B cell (primary cell): ENCODE measurements at regions not wholly inside any gene's neighbourhood (a gene's known extent, or its start where the extent isn't known, plus 50 kb on each side); places are given as distances from the start of the nearest gene placed in this dataset.

Source experiments
- ATAC-seq: fragments of 200-7000 bp; cut with Tn5 transposase; one replicate; pipeline ENCODE4 v1.10.0; 2021; ENCODE audit warnings: low read depth, mild to moderate bottlenecking, moderate number of reproducible peaks, moderate library complexity
- CTCF ChIA-PET: fragments of 350-600 bp; sonication (Branson Sonifier 250); formaldehyde crosslinking; loops from one replicate; lab custom pipeline; 2021; ENCODE audit warnings: antibody characterized with exemption, inconsistent platforms; lab: Charles Lee
- POLR2A ChIA-PET: fragments of 350-600 bp; sonication (Branson Sonifier 250); formaldehyde crosslinking; loops from one replicate; lab custom pipeline; 2021; ENCODE audit warnings: antibody characterized with exemption; lab: Charles Lee
- DNase-seq: peaks from one replicate; pipeline ENCODE4 v3.0.0; 2013
- H2AFZ ChIP-seq: 2 replicates; pipeline ENCODE4 v1.6.1; 2012; ENCODE audit warnings: mild to moderate bottlenecking, low read depth, low read length; ENCODE audit not compliant: insufficient read depth, poor library complexity, severe bottlenecking
- H3K27ac ChIP-seq, 2 donors: 1 replicate in 1 of 2; 2 replicates in 1 of 2; pipeline ENCODE4 v1.5.1; 2012 to 2013; ENCODE audit warnings: low read length in 2 of 2, mild to moderate bottlenecking in 2 of 2, moderate library complexity in 1 of 2
- H3K27me3 ChIP-seq, 4 experiments: fragments of 200-600 bp in 1 of 4; sonication (generic) in 1 of 4; replicated peaks in 1 of 4; 1 replicate in 2 of 4; 2 replicates in 2 of 4; pipeline versions ENCODE4 v1.6.1 to v1.7.0; 2013 to 2016; ENCODE audit warnings: low read length in 3 of 4, mild to moderate bottlenecking in 2 of 4, mixed read lengths in 1 of 4, moderate library complexity in 1 of 4; ENCODE audit not compliant: insufficient read depth in 4 of 4, control insufficient read depth in 3 of 4; ENCODE audit errors: control extremely low read depth in 1 of 4
- H3K36me3 ChIP-seq, 2 experiments: replicated peaks in 1 of 2; 1 replicate in 1 of 2; 2 replicates in 1 of 2; pipeline versions ENCODE4 v1.6.1 to v1.7.1; 2013; ENCODE audit warnings: low read length in 1 of 2; ENCODE audit not compliant: insufficient read depth in 2 of 2, control insufficient read depth in 1 of 2; ENCODE audit errors: control extremely low read depth in 1 of 2, extremely low read depth in 1 of 2
- H3K4me1 ChIP-seq, 2 donors: fragments of 200-600 bp in 1 of 2; sonication (generic) in 1 of 2; 1 replicate in 1 of 2; 2 replicates in 1 of 2; pipeline versions ENCODE4 v1.5.1 to v1.6.1; 2013 to 2017; ENCODE audit warnings: low read length in 2 of 2; ENCODE audit not compliant: control insufficient read depth in 2 of 2, insufficient read depth in 2 of 2
- H3K4me2 ChIP-seq: replicated peaks from 2 replicates; pipeline ENCODE3; 2012; ENCODE audit warnings: mild to moderate bottlenecking, low read depth, low read length; ENCODE audit not compliant: poor library complexity, severe bottlenecking
- H3K4me3 ChIP-seq, 5 experiments: fragments of 200-600 bp in 1 of 5; sonication (generic) in 1 of 5; 1 replicate in 3 of 5; 2 replicates in 2 of 5; pipeline versions ENCODE4 v1.5.1 to v1.7.0; 2011 to 2016; ENCODE audit warnings: low read length in 4 of 5, mild to moderate bottlenecking in 4 of 5, low read depth in 2 of 5, control low read depth in 1 of 5, moderate library complexity in 1 of 5; ENCODE audit not compliant: insufficient read depth in 1 of 5; ENCODE audit errors: control extremely low read depth in 1 of 5, extremely low read depth in 1 of 5
- H3K79me2 ChIP-seq: fragments of 200-600 bp; sonication (generic); one replicate; pipeline ENCODE4 v1.6.0; 2016; ENCODE audit warnings: low read length; ENCODE audit not compliant: control insufficient read depth, insufficient read depth
- H3K9ac ChIP-seq: fragments of 200-600 bp; sonication (generic); 2 replicates; pipeline ENCODE4 v1.6.1; 2017; ENCODE audit warnings: mild to moderate bottlenecking, low read length, moderate library complexity
- H3K9me3 ChIP-seq, 3 donors: one replicate each; pipeline versions ENCODE4 v1.6.1 to v1.7.1; 2013; ENCODE audit warnings: low read length in 2 of 3; ENCODE audit not compliant: control insufficient read depth in 2 of 3, insufficient read depth in 1 of 3; ENCODE audit errors: control extremely low read depth in 1 of 3
- H4K20me1 ChIP-seq: 2 replicates; pipeline ENCODE4 v1.6.0; 2012; ENCODE audit warnings: mild to moderate bottlenecking, low read length; ENCODE audit not compliant: insufficient read depth, control insufficient read depth, poor library complexity, severe bottlenecking
- H3K27ac Mint-ChIP-seq: one replicate; pipeline ENCODE4 v1.8.0; 2021; ENCODE audit warnings: mixed read lengths
- H3K27me3 Mint-ChIP-seq: one replicate; pipeline ENCODE4 v1.8.0; 2021; ENCODE audit warnings: mixed read lengths
- H3K4me1 Mint-ChIP-seq: one replicate; pipeline ENCODE4 v1.8.0; 2021; ENCODE audit warnings: mixed read lengths
- H3K4me3 Mint-ChIP-seq: one replicate; pipeline ENCODE4 v1.8.0; 2021; ENCODE audit warnings: mixed read lengths
- H3K9me3 Mint-ChIP-seq: one replicate; pipeline ENCODE4 v1.8.0; 2022; ENCODE audit warnings: mixed read lengths; ENCODE audit not compliant: insufficient read depth
- CTCF ChIP-seq: fragments of 200-600 bp; IDR thresholded peaks from one replicate; pipeline ENCODE4 v1.8.0; 2022; ENCODE audit warnings: antibody characterized with exemption, mild to moderate bottlenecking
- EZH2 ChIP-seq: IDR thresholded peaks from 2 replicates; pipeline ENCODE4 v1.6.1; 2012; ENCODE audit warnings: borderline replicate concordance, low read depth, mild to moderate bottlenecking, moderate library complexity, low read length; ENCODE audit not compliant: insufficient read depth, poor library complexity, severe bottlenecking
- WGBS: methylation state at CpG from one replicate; pipeline ENCODE4 v1.1.5; 2013; ENCODE audit warnings: missing lambda C conversion rate; ENCODE audit not compliant: insufficient coverage; 5-methylcytosine and 5-hydroxymethylcytosine counted together
- intact Hi-C: fragments of 100-400 bp; cut with micrococcal nuclease; formaldehyde crosslinking; loops from one replicate; pipeline ENCODE4 v1.10.0; 2022

- intact Hi-C loops = no loop called here
- Histone ChIP-seq H3K27me3 (peaks cover 0 to 9% (median 0%) of the 10 kb centered on the region in 4 experiments), H3K36me3 (no peaks in the 10 kb centered on the region), H4K20me1 (no peaks in the 10 kb centered on the region), H3K27ac (no peak overlapping the region), H3K79me2 (no peaks in the 10 kb centered on the region), H3K9ac (no peak overlapping the region), H3K4me1 (no peaks in the 10 kb centered on the region), H3K4me2 (no peak overlapping the region), H3K4me3 (no peak overlapping the region), H3K9me3 (no peaks in the 10 kb centered on the region), H2AFZ (no peak overlapping the region)
- DNase-seq (no peak), ATAC-seq (no peak)
- POLR2A ChIA-PET = no interaction called here
- TF ChIP-seq EZH2 (no peak), CTCF (no peak)
- Mint-ChIP-seq H3K27me3 (peaks cover 43% of the 10 kb centered on the region), H3K4me3 (no peak overlapping the region), H3K27ac (no peak overlapping the region), H3K9me3 (no peaks in the 10 kb centered on the region), H3K4me1 (no peaks in the 10 kb centered on the region)
- CTCF ChIA-PET = no interaction called here
- 93% methylated on average over 4 of the region's 8 CpGs for whole genome bisulfite sequencing
Observed at GRCh38 chr1:38607526-38607925, 252.0 kb downstream of the RRAGC start.

GRCh38 chr1:38605063-38605462, 254.5 kb downstream of the RRAGC start:
- Histone ChIP-seq H3K9ac (no peak overlapping the region), H2AFZ (no peak overlapping the region), H3K27me3 (peaks cover 0 to 8% (median 0%) of the 10 kb centered on the region in 4 experiments), H3K4me1 (no peaks in the 10 kb centered on the region), H3K4me3 (no peak overlapping the region), H3K79me2 (no peaks in the 10 kb centered on the region), H4K20me1 (no peaks in the 10 kb centered on the region), H3K36me3 (no peaks in the 10 kb centered on the region), H3K4me2 (no peak overlapping the region), H3K27ac (no peak overlapping the region), H3K9me3 (no peaks in the 10 kb centered on the region)
- ChIA-PET CTCF (no interaction called here), POLR2A (no interaction called here)
- 100% methylated on average over 3 of the region's 3 CpGs for WGBS
- TF ChIP-seq CTCF (no peak), EZH2 (no peak)
- no peaks in the 10 kb centered on the region for H3K9me3 Mint-ChIP-seq
- ATAC-seq (no peak), DNase-seq (no peak)
- intact Hi-C loops = no loop called here
- H3K27ac Mint-ChIP-seq = no peak overlapping the region
- H3K27me3 Mint-ChIP-seq = peaks cover 41% of the 10 kb centered on the region
- H3K4me3 Mint-ChIP-seq = no peak overlapping the region
- H3K4me1 Mint-ChIP-seq = no peaks in the 10 kb centered on the region
